Prostate gland (tissue), 2 donors: ENCODE measurements at regions not wholly inside any gene's neighbourhood (a gene's known extent, or its start where the extent isn't known, plus 50 kb on each side); places are given as distances from the start of the nearest gene placed in this dataset.

ENCODE experiments used
- DNase-seq: peaks from one replicate; pipeline ENCODE4 v3.0.0-alpha.2; 2019; ENCODE audit warnings: low spot score
- H3K27ac ChIP-seq, 2 donors: fragments of 200-600 bp; sonication (generic); 2 replicates each; pipeline ENCODE4 v1.5.1; 2017 to 2019
- H3K27me3 ChIP-seq: fragments of 200-600 bp; sonication (generic); replicated peaks from 2 replicates; pipeline ENCODE4 v1.5.1; 2019; ENCODE audit not compliant: insufficient read depth
- H3K36me3 ChIP-seq, 2 donors: fragments of 200-600 bp; sonication (generic); 1 replicate in 1 of 2; 2 replicates in 1 of 2; pipeline versions ENCODE4 v1.5.1 to v1.8.1; 2017 to 2019
- H3K4me1 ChIP-seq: fragments of 200-600 bp; sonication (generic); replicated peaks from 2 replicates; pipeline ENCODE4 v1.5.1; 2019
- H3K4me3 ChIP-seq, 2 donors: fragments of 200-600 bp; sonication (generic); 2 replicates each; pipeline ENCODE4 v1.5.1; 2017 to 2019
- H3K9me3 ChIP-seq: fragments of 200-600 bp; sonication (generic); 2 replicates; pipeline ENCODE4 v1.5.1; 2017
- POLR2A ChIP-seq: fragments of 450-650 bp; IDR thresholded peaks from one replicate; pipeline ENCODE4 v1.6.1; 2016; ENCODE audit warnings: antibody characterized with exemption, mild to moderate bottlenecking
- POLR2AphosphoS5 ChIP-seq: sonication (generic); formaldehyde crosslinking; IDR thresholded peaks from one replicate; pipeline ENCODE4 v1.6.1; 2017; ENCODE audit warnings: antibody characterized with exemption
- WGBS: methylation state at CpG from one replicate; pipeline ENCODE4 v1.1.5; 2018; 5-methylcytosine and 5-hydroxymethylcytosine counted together
- intact Hi-C: fragments of 100-400 bp; cut with DNase I; formaldehyde crosslinking; loops from one replicate; pipeline ENCODE4 v1.14.2; 2022
- TF ChIP-seq, protein P1 (sequence below), 4 experiments: fragments of 200-600 bp in 2 of 4; fragments of 450-650 bp in 2 of 4; sonication (generic) in 2 of 4; IDR thresholded peaks; 1 replicate in 3 of 4; 2 replicates in 1 of 4; pipeline ENCODE4 v1.5.1; 2016 to 2019; ENCODE audit warnings: antibody characterized with exemption in 4 of 4, mild to moderate bottlenecking in 2 of 4, moderate library complexity in 2 of 4

GRCh38 chr13:109447667-109448066 is 338.7 kb downstream of the IRS2 start:
- WGBS, result 83% methylated on average over 4 of the region's 4 CpGs

DNA sequence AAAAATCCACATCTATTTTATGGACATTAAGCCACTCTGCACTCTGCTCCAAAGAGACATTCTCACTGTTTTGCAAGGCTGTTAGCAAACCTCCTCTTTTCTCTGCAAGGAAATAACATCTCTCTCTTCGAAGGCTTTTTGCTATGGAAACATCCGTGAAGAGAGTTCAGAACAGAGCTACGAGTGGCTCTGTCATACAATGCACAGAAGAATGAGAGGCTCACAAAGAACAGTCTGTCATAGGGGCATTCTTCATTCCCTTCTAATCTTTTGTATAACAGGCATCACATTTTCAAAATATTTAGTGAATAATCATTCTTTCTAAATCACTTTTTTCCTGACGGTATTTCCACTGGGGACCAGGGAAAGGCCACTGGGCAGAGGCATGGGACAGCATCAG is 346.1 kb downstream of the IRS2 start:
- intact Hi-C loops, result no loop called here
- Histone ChIP-seq H3K9me3 (no peaks in the 10 kb centered on the region), H3K4me1 (no peaks in the 10 kb centered on the region), H3K27me3 (no peaks in the 10 kb centered on the region), H3K36me3 (no peaks in the 10 kb centered on the region), H3K27ac (no peak overlapping the region), H3K4me3 (no peak overlapping the region)
- no peak for DNase-seq
- no peak for TF ChIP-seq POLR2AphosphoS5
- 83% methylated on average over 4 of the region's 4 CpGs for whole genome bisulfite sequencing

More at GRCh38 chr13:109447667-109448066, 338.7 kb downstream of the IRS2 start:
- Histone ChIP-seq H3K9me3 (no peaks in the 10 kb centered on the region), H3K27me3 (no peaks in the 10 kb centered on the region), H3K4me3 (no peak overlapping the region), H3K4me1 (no peaks in the 10 kb centered on the region), H3K36me3 (no peaks in the 10 kb centered on the region), H3K27ac (no peak overlapping the region)
- no peak for DNase-seq
- TF ChIP-seq POLR2A (no peak), POLR2AphosphoS5 (no peak)
- TF ChIP-seq, protein P1, sequence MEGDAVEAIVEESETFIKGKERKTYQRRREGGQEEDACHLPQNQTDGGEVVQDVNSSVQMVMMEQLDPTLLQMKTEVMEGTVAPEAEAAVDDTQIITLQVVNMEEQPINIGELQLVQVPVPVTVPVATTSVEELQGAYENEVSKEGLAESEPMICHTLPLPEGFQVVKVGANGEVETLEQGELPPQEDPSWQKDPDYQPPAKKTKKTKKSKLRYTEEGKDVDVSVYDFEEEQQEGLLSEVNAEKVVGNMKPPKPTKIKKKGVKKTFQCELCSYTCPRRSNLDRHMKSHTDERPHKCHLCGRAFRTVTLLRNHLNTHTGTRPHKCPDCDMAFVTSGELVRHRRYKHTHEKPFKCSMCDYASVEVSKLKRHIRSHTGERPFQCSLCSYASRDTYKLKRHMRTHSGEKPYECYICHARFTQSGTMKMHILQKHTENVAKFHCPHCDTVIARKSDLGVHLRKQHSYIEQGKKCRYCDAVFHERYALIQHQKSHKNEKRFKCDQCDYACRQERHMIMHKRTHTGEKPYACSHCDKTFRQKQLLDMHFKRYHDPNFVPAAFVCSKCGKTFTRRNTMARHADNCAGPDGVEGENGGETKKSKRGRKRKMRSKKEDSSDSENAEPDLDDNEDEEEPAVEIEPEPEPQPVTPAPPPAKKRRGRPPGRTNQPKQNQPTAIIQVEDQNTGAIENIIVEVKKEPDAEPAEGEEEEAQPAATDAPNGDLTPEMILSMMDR (IDR thresholded peaks at IDR 0.05), result no peak
- intact Hi-C loops, result no loop called here

DNA sequence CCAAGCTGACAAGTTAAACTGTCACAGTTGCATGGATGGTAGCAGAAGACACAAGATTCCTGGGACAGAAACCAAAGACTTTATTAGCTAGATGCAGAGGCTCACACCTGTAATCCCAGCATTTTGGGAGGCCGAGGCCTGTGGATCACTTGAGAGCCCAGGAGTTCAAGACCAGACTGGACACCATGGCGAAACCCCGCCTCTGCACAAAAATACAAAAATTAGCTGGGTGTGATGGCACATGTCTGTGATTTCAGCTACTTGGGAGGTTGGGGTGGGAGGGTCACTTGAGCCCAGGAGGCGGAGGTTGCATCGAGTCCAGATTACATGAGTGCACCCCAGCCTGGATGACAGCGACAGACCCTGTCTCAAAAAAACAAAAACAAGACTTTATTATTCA is 346.6 kb downstream of the IRS2 start:
- H3K36me3 ChIP-seq, result no peaks in the 10 kb centered on the region
- H3K27me3 ChIP-seq, result no peaks in the 10 kb centered on the region
- intact Hi-C loops, result no loop called here
- H3K27ac ChIP-seq, result no peak overlapping the region
- WGBS, result 96% methylated on average over 6 of the region's 6 CpGs
- no peak overlapping the region for H3K4me3 ChIP-seq
- no peak for TF ChIP-seq POLR2A
- TF ChIP-seq POLR2AphosphoS5, result no peak
- TF ChIP-seq, protein P1 (IDR thresholded peaks at IDR 0.05), result no peak
- H3K9me3 ChIP-seq, result no peaks in the 10 kb centered on the region
- no peak for DNase-seq
- no peaks in the 10 kb centered on the region for H3K4me1 ChIP-seq

DNA sequence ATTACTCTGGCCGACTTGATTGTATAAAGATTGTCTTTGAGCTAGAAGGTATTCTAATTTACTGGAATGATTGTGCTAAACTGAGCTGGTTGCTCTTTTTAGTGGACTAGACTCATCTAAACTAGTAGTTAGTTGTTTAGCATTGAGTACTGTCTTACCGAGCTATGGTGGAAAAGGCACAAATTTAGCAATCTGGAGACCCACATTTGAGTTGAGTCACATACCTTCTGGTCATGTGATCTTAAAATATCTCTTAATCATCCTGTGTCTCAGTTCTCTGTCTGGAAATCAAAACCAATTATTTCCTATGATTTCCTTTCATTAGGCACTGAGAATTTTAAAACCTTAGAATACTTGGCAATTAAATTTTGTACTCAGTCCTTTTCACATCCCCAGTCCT is 349.5 kb downstream of the IRS2 start:
- Histone ChIP-seq H3K27me3 (no peaks in the 10 kb centered on the region), H3K9me3 (no peaks in the 10 kb centered on the region), H3K36me3 (no peaks in the 10 kb centered on the region), H3K27ac (no peak overlapping the region), H3K4me1 (no peaks in the 10 kb centered on the region), H3K4me3 (no peak overlapping the region)
- no peak for DNase-seq
- no peak for TF ChIP-seq POLR2AphosphoS5
- TF ChIP-seq, protein P1 (IDR thresholded peaks at IDR 0.05), result no peak
- WGBS, result 78% methylated on average over 2 of the region's 2 CpGs
- intact Hi-C loops, result no loop called here

GRCh38 chr13:109436055-109436622 is 350.2 kb downstream of the IRS2 start:
- no peak overlapping the region for H3K27ac ChIP-seq
- TF ChIP-seq, protein P1 (IDR thresholded peaks at IDR 0.05), result no peak
- no peak for TF ChIP-seq POLR2A
- WGBS, result 77% methylated on average over 7 of the region's 7 CpGs
- no peaks in the 10 kb centered on the region for H3K4me1 ChIP-seq
- intact Hi-C loops, result no loop called here
- no peak overlapping the region for H3K4me3 ChIP-seq
- H3K36me3 ChIP-seq, result no peaks in the 10 kb centered on the region
- no peak for DNase-seq
- H3K27me3 ChIP-seq, result no peaks in the 10 kb centered on the region
- H3K9me3 ChIP-seq, result no peaks in the 10 kb centered on the region
